B cell (primary cell): ENCODE measurements at regions not wholly inside any gene's neighbourhood (a gene's known extent, or its start where the extent isn't known, plus 50 kb on each side); places are given as distances from the start of the nearest gene placed in this dataset.

Experiments
- ATAC-seq: fragments of 200-7000 bp; cut with Tn5 transposase; one replicate; pipeline ENCODE4 v1.10.0; 2021; ENCODE audit warnings: low read depth, mild to moderate bottlenecking, moderate number of reproducible peaks, moderate library complexity
- CTCF ChIA-PET: fragments of 350-600 bp; sonication (Branson Sonifier 250); formaldehyde crosslinking; loops from one replicate; lab custom pipeline; 2021; ENCODE audit warnings: antibody characterized with exemption, inconsistent platforms; lab: Charles Lee
- POLR2A ChIA-PET: fragments of 350-600 bp; sonication (Branson Sonifier 250); formaldehyde crosslinking; loops from one replicate; lab custom pipeline; 2021; ENCODE audit warnings: antibody characterized with exemption; lab: Charles Lee
- DNase-seq: peaks from one replicate; pipeline ENCODE4 v3.0.0; 2013
- H2AFZ ChIP-seq: 2 replicates; pipeline ENCODE4 v1.6.1; 2012; ENCODE audit warnings: mild to moderate bottlenecking, low read depth, low read length; ENCODE audit not compliant: insufficient read depth, poor library complexity, severe bottlenecking
- H3K27ac ChIP-seq, 2 donors: 1 replicate in 1 of 2; 2 replicates in 1 of 2; pipeline ENCODE4 v1.5.1; 2012 to 2013; ENCODE audit warnings: low read length in 2 of 2, mild to moderate bottlenecking in 2 of 2, moderate library complexity in 1 of 2
- H3K27me3 ChIP-seq, 4 experiments: fragments of 200-600 bp in 1 of 4; sonication (generic) in 1 of 4; replicated peaks in 1 of 4; 1 replicate in 2 of 4; 2 replicates in 2 of 4; pipeline versions ENCODE4 v1.6.1 to v1.7.0; 2013 to 2016; ENCODE audit warnings: low read length in 3 of 4, mild to moderate bottlenecking in 2 of 4, mixed read lengths in 1 of 4, moderate library complexity in 1 of 4; ENCODE audit not compliant: insufficient read depth in 4 of 4, control insufficient read depth in 3 of 4; ENCODE audit errors: control extremely low read depth in 1 of 4
- H3K36me3 ChIP-seq, 2 experiments: replicated peaks in 1 of 2; 1 replicate in 1 of 2; 2 replicates in 1 of 2; pipeline versions ENCODE4 v1.6.1 to v1.7.1; 2013; ENCODE audit warnings: low read length in 1 of 2; ENCODE audit not compliant: insufficient read depth in 2 of 2, control insufficient read depth in 1 of 2; ENCODE audit errors: control extremely low read depth in 1 of 2, extremely low read depth in 1 of 2
- H3K4me1 ChIP-seq, 2 donors: fragments of 200-600 bp in 1 of 2; sonication (generic) in 1 of 2; 1 replicate in 1 of 2; 2 replicates in 1 of 2; pipeline versions ENCODE4 v1.5.1 to v1.6.1; 2013 to 2017; ENCODE audit warnings: low read length in 2 of 2; ENCODE audit not compliant: control insufficient read depth in 2 of 2, insufficient read depth in 2 of 2
- H3K4me2 ChIP-seq: replicated peaks from 2 replicates; pipeline ENCODE3; 2012; ENCODE audit warnings: mild to moderate bottlenecking, low read depth, low read length; ENCODE audit not compliant: poor library complexity, severe bottlenecking
- H3K4me3 ChIP-seq, 5 experiments: fragments of 200-600 bp in 1 of 5; sonication (generic) in 1 of 5; 1 replicate in 3 of 5; 2 replicates in 2 of 5; pipeline versions ENCODE4 v1.5.1 to v1.7.0; 2011 to 2016; ENCODE audit warnings: low read length in 4 of 5, mild to moderate bottlenecking in 4 of 5, low read depth in 2 of 5, control low read depth in 1 of 5, moderate library complexity in 1 of 5; ENCODE audit not compliant: insufficient read depth in 1 of 5; ENCODE audit errors: control extremely low read depth in 1 of 5, extremely low read depth in 1 of 5
- H3K79me2 ChIP-seq: fragments of 200-600 bp; sonication (generic); one replicate; pipeline ENCODE4 v1.6.0; 2016; ENCODE audit warnings: low read length; ENCODE audit not compliant: control insufficient read depth, insufficient read depth
- H3K9ac ChIP-seq: fragments of 200-600 bp; sonication (generic); 2 replicates; pipeline ENCODE4 v1.6.1; 2017; ENCODE audit warnings: mild to moderate bottlenecking, low read length, moderate library complexity
- H3K9me3 ChIP-seq, 3 donors: one replicate each; pipeline versions ENCODE4 v1.6.1 to v1.7.1; 2013; ENCODE audit warnings: low read length in 2 of 3; ENCODE audit not compliant: control insufficient read depth in 2 of 3, insufficient read depth in 1 of 3; ENCODE audit errors: control extremely low read depth in 1 of 3
- H4K20me1 ChIP-seq: 2 replicates; pipeline ENCODE4 v1.6.0; 2012; ENCODE audit warnings: mild to moderate bottlenecking, low read length; ENCODE audit not compliant: insufficient read depth, control insufficient read depth, poor library complexity, severe bottlenecking
- H3K27ac Mint-ChIP-seq: one replicate; pipeline ENCODE4 v1.8.0; 2021; ENCODE audit warnings: mixed read lengths
- H3K27me3 Mint-ChIP-seq: one replicate; pipeline ENCODE4 v1.8.0; 2021; ENCODE audit warnings: mixed read lengths
- H3K4me1 Mint-ChIP-seq: one replicate; pipeline ENCODE4 v1.8.0; 2021; ENCODE audit warnings: mixed read lengths
- H3K4me3 Mint-ChIP-seq: one replicate; pipeline ENCODE4 v1.8.0; 2021; ENCODE audit warnings: mixed read lengths
- H3K9me3 Mint-ChIP-seq: one replicate; pipeline ENCODE4 v1.8.0; 2022; ENCODE audit warnings: mixed read lengths; ENCODE audit not compliant: insufficient read depth
- CTCF ChIP-seq: fragments of 200-600 bp; IDR thresholded peaks from one replicate; pipeline ENCODE4 v1.8.0; 2022; ENCODE audit warnings: antibody characterized with exemption, mild to moderate bottlenecking
- EZH2 ChIP-seq: IDR thresholded peaks from 2 replicates; pipeline ENCODE4 v1.6.1; 2012; ENCODE audit warnings: borderline replicate concordance, low read depth, mild to moderate bottlenecking, moderate library complexity, low read length; ENCODE audit not compliant: insufficient read depth, poor library complexity, severe bottlenecking
- WGBS: methylation state at CpG from one replicate; pipeline ENCODE4 v1.1.5; 2013; ENCODE audit warnings: missing lambda C conversion rate; ENCODE audit not compliant: insufficient coverage; 5-methylcytosine and 5-hydroxymethylcytosine counted together
- intact Hi-C: fragments of 100-400 bp; cut with micrococcal nuclease; formaldehyde crosslinking; loops from one replicate; pipeline ENCODE4 v1.10.0; 2022

GRCh38 chr15:93428150-93428549, 339.1 kb upstream of the RGMA start:
- Histone ChIP-seq H3K36me3 (no peaks in the 10 kb centered on the region), H3K79me2 (no peaks in the 10 kb centered on the region), H3K4me3 (no peak overlapping the region), H3K9ac (no peak overlapping the region), H3K4me2 (no peak overlapping the region), H3K4me1 (no peaks in the 10 kb centered on the region), H3K27me3 (no peaks in the 10 kb centered on the region), H4K20me1 (no peaks in the 10 kb centered on the region), H2AFZ (no peak overlapping the region), H3K27ac (no peak overlapping the region), H3K9me3 (peaks cover 0 to 12% (median 0%) of the 10 kb centered on the region in 3 donors)
- ChIA-PET CTCF (no interaction called here), POLR2A (no interaction called here)
- DNase-seq: no peak
- Mint-ChIP-seq H3K27me3 (no peaks in the 10 kb centered on the region), H3K4me1 (no peaks in the 10 kb centered on the region), H3K27ac (no peak overlapping the region), H3K9me3 (no peaks in the 10 kb centered on the region), H3K4me3 (no peak overlapping the region)
- WGBS: 52% methylated on average over 3 of the region's 3 CpGs
- ATAC-seq: no peak
- TF ChIP-seq CTCF: no peak
- no peak for TF ChIP-seq EZH2
- intact Hi-C loops: no loop called here

DNA sequence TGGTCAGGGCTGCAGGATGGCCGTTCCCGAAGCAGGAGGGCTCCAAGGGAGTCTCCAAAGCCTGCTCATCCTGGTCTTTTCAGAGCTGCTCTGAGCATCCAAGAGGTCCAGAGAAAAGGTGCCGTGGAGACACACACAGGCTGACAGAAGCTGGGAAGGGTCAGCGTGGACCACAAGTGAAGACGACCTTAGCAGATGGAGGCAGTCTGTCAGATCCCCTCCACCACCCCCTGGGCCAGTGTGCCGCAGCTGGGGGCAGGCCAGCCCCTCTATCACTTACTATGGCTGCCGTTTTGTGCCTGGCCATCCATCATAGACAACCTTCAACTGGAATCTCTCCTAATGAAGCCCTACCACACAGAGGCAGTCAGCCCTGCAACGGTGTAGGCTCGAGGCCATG, 335.1 kb upstream of the RGMA start:
- POLR2A ChIA-PET: no interaction called here
- Histone ChIP-seq H3K4me1 (no peaks in the 10 kb centered on the region), H3K79me2 (no peaks in the 10 kb centered on the region), H3K9me3 (peaks cover 0 to 8% (median 0%) of the 10 kb centered on the region in 3 donors), H4K20me1 (no peaks in the 10 kb centered on the region), H3K36me3 (no peaks in the 10 kb centered on the region), H3K4me3 (no peak overlapping the region), H2AFZ (no peak overlapping the region), H3K9ac (no peak overlapping the region), H3K27me3 (no peaks in the 10 kb centered on the region), H3K27ac (no peak overlapping the region), H3K4me2 (no peak overlapping the region)
- CTCF ChIA-PET: no interaction called here
- Mint-ChIP-seq H3K4me1 (no peaks in the 10 kb centered on the region), H3K27me3 (no peaks in the 10 kb centered on the region), H3K4me3 (no peak overlapping the region), H3K27ac (no peak overlapping the region), H3K9me3 (no peaks in the 10 kb centered on the region)
- DNase-seq (no peak), ATAC-seq (no peak)
- intact Hi-C loops: no loop called here
- TF ChIP-seq EZH2: no peak
- no peak for TF ChIP-seq CTCF
- WGBS: 92% methylated on average over 9 of the region's 9 CpGs
